Hepatocyte (in vitro differentiated cells): ENCODE measurements at regions not wholly inside any gene's neighbourhood (a gene's known extent, or its start where the extent isn't known, plus 50 kb on each side); places are given as distances from the start of the nearest gene placed in this dataset.

Experiments
- CTCF ChIP-seq: fragments of 200-600 bp; sonication (generic); IDR thresholded peaks from 2 replicates; pipeline ENCODE4 v1.5.1; 2016; ENCODE audit warnings: antibody characterized with exemption, mild to moderate bottlenecking; ENCODE audit not compliant: poor library complexity
- EZH2 ChIP-seq: fragments of 200-600 bp; sonication (generic); IDR thresholded peaks from 2 replicates; pipeline ENCODE4 v1.6.1; 2016; ENCODE audit warnings: antibody characterized with exemption, mild to moderate bottlenecking, borderline replicate concordance

GRCh38 chr6:4262526-4262925 lies 127.2 kb upstream of the ECI2 start:
- TF ChIP-seq CTCF: no peak
- no peak for TF ChIP-seq EZH2
